Uterus (tissue), 3 donors: ENCODE measurements at regions not wholly inside any gene's neighbourhood (a gene's known extent, or its start where the extent isn't known, plus 50 kb on each side); places are given as distances from the start of the nearest gene placed in this dataset.
"Not testable (repeated sequence)": the region's sequence is repeated elsewhere in the genome, so short reads cannot be mapped to it uniquely, and the experiment has no call there.

Source experiments
- DNase-seq, 2 donors: peaks; one replicate each; pipeline ENCODE4 v3.0.0-alpha.2; 2019 to 2020
- H3K27ac ChIP-seq, 2 donors: fragments of 200-600 bp; sonication (generic); 1 replicate in 1 of 2; 2 replicates in 1 of 2; pipeline ENCODE4 v1.5.1; 2016 to 2018
- H3K27me3 ChIP-seq, 2 donors: fragments of 200-600 bp; sonication (generic); one replicate each; pipeline ENCODE4 v1.5.1; 2018 to 2019; ENCODE audit warnings: control low read depth in 1 of 2
- H3K36me3 ChIP-seq, 2 donors: fragments of 200-600 bp; sonication (generic); one replicate each; pipeline ENCODE4 v1.5.1; 2019; ENCODE audit warnings: control low read depth in 1 of 2
- H3K4me1 ChIP-seq, 2 donors: fragments of 200-600 bp; sonication (generic); one replicate each; pipeline ENCODE4 v1.5.1; 2018 to 2019; ENCODE audit warnings: control low read depth in 1 of 2
- H3K4me3 ChIP-seq, 2 donors: fragments of 200-600 bp; sonication (generic); 1 replicate in 1 of 2; 2 replicates in 1 of 2; pipeline ENCODE4 v1.5.1; 2018 to 2019; ENCODE audit warnings: mild to moderate bottlenecking in 1 of 2
- H3K9me3 ChIP-seq, 2 donors: fragments of 200-600 bp; sonication (generic); one replicate each; pipeline ENCODE4 v1.5.1; 2019; ENCODE audit warnings: control low read depth in 1 of 2
- intact Hi-C: fragments of 100-400 bp; cut with DNase I; formaldehyde crosslinking; loops from one replicate; pipeline ENCODE4 v1.15.1; 2023; ENCODE audit warnings: low total_unique reads
- TF ChIP-seq, protein P1 (sequence below), 4 experiments: fragments of 200-600 bp in 2 of 4; fragments of 450-650 bp in 2 of 4; sonication (generic) in 2 of 4; IDR thresholded peaks; one replicate each; pipeline ENCODE4 v1.5.1; 2016 to 2019; ENCODE audit warnings: antibody characterized with exemption in 4 of 4, mild to moderate bottlenecking in 2 of 4, moderate library complexity in 1 of 4
- donor health status: DM: yes; HTN: yes; CAD: no.

DNA sequence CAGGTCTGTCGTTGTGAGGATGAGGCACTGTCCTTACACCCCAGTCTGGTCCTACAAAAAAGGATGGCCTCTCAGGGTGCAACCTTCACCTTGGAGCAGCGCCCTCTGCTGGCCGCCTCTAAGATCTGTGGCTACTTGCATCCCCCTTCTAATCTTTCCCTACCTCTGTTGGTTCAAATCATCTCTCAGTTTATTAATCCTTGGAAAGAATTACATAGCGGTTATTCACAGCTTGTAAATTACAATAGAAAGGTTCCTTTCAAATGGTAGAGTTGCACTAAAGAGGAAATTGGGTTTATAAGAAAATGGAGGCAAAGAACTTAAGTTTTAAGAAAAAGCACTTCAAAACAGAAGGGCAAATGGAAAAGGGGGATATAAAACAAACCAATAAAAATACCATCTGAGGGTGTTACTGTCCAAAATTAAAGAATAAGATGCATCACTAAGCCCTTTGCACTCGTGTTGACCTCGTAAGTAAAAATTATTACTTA is 102.0 kb upstream of the PLEKHM1 start:
- H3K4me3 ChIP-seq, H3K9me3 ChIP-seq, H3K27me3 ChIP-seq, intact Hi-C loops, H3K4me1 ChIP-seq, H3K36me3 ChIP-seq, H3K27ac ChIP-seq: not testable (repeated sequence)
- DNase-seq, result peak; percentile 49 to 62
- TF ChIP-seq, protein P1, sequence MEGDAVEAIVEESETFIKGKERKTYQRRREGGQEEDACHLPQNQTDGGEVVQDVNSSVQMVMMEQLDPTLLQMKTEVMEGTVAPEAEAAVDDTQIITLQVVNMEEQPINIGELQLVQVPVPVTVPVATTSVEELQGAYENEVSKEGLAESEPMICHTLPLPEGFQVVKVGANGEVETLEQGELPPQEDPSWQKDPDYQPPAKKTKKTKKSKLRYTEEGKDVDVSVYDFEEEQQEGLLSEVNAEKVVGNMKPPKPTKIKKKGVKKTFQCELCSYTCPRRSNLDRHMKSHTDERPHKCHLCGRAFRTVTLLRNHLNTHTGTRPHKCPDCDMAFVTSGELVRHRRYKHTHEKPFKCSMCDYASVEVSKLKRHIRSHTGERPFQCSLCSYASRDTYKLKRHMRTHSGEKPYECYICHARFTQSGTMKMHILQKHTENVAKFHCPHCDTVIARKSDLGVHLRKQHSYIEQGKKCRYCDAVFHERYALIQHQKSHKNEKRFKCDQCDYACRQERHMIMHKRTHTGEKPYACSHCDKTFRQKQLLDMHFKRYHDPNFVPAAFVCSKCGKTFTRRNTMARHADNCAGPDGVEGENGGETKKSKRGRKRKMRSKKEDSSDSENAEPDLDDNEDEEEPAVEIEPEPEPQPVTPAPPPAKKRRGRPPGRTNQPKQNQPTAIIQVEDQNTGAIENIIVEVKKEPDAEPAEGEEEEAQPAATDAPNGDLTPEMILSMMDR (IDR thresholded peaks at IDR 0.05), result peak; percentile 56 to 73 (median 64)

DNA sequence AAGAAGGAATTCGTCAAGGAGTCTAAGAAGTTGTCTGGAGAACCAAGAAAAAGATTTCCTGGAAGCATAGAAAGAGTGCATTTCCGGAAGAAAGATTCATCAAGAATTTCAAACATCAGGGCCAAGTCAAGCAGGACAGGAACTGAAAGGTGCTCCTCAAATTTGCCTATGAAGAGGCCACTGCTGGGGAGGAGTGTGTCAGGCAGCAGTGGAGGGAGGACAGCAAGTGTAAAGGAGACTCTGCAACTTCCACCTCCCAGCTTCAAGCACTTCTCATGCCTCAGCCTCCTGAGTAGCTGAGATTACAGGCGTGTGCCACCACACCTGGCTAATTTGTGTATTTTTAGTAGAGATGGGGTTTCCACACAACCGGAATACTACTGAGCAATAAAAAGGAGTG is 105.8 kb upstream of the PLEKHM1 start:
- H3K36me3 ChIP-seq, intact Hi-C loops, H3K9me3 ChIP-seq, DNase-seq, H3K27me3 ChIP-seq, H3K4me3 ChIP-seq, H3K27ac ChIP-seq, H3K4me1 ChIP-seq: not testable (repeated sequence)

DNA sequence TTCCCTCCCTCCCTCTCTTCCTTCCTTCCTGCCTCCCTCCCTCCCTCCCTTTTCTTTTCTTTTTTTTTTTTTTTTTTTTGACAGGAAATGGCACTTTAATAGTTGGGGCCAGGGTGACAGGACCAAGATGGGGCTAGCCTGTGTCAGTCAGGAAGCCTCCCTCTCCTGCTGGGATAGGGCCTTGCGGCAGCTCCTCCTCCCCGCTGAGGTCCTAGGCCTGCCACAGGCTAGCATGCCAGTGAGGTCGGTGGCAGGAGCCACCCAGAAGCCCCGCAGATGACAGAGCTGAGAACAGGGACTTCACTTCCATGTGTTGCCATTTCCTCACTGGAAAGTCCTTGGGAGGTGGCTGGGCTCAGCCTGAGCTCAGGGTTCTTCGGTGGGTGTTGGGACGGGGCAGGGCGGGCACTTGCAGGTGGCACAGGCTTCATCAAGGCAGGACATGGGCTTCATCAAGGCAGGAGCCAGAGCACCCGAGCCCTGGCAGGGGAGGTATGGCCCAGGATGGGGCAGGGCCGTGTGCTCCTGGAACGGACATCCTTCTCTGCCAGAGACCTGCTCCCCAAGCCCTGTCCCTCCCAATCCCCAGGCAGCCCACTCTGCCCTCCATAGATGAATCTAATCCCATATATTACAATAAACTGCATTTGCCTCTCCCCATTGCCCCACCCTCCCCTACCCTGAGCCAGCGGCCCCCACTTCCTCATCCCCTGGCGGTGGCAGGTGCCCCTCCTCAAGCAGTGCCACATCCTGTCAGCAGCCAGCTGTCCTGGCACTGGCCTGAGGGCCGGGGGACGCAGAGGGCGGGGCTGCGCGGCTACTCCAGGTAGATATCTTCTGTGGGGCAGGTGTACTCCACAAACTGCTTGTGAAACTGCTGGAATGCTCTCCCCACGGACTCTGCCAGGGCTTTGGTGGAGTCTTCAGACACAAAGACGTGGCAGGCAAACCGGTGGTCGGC is 109.8 kb upstream of the PLEKHM1 start:
- H3K27ac ChIP-seq, intact Hi-C loops, H3K27me3 ChIP-seq, DNase-seq, H3K9me3 ChIP-seq, H3K4me1 ChIP-seq, H3K36me3 ChIP-seq, H3K4me3 ChIP-seq: not testable (repeated sequence)

DNA sequence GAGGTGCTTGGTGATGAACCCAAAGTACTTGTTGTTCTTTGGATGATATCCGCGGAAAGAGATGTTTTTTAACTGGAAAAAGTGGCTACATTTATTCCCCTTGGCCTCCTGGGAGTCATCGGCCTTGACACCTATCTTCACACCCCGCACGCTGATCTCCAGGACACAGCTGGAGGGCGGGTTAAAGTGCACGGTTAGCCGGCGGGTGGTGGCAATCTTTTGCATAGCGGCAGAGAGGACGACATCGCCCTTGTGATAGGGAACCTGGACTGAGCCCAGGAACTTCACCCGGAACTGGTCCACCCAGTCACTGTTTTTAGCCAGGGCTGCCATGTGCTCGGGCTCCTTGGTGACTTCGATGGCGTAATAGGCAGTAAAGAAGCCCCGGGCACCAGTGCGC is 110.5 kb upstream of the PLEKHM1 start:
- H3K27me3 ChIP-seq, H3K27ac ChIP-seq, H3K36me3 ChIP-seq, intact Hi-C loops, H3K9me3 ChIP-seq, H3K4me3 ChIP-seq, H3K4me1 ChIP-seq, DNase-seq: not testable (repeated sequence)

DNA sequence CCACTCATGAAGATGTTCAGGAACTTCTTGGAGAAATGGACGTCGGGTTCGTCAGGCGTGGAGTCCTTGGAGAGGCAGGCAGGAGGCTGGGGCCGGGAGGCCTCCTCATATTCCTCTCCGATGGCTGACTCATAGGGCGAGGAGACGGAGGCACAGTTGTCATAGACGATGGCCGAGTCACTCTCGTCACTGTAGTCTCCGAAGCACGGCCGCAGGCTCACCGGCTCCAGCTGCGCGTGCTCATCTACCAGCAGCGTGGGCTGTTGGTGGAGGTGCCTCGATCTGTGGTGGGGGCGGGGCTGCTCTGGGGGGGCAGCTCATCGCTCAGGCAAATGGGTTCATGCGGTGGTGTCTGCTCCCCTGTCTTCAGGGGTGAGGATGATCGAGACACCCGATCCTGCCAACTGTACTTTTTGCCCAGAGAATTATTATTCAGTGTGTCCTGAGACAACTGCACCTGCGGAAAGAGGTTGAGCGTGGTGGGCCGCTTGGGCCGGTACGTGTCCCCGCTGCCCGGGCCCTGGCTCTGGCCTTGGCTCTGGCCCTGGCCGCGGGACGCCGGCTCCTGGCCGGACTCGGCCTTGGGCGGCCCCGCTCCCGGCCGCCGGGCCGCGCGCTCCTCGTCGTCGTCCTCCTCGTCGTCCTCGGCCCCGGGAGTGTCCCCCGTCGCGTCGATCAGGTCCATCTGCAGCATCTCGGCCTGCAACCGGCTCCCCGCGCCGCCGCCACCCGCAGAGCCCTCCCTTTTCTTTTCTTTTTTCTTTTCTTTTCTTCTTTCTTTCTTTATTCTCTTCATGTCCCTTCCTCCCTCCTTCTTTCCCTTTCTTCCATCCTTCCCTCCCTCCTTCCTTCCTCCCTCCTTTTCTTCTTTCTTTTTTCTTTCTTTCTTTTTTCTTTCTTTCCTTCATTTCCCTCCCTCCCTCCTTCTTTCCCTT is 111.4 kb upstream of the PLEKHM1 start:
- H3K4me3 ChIP-seq, H3K36me3 ChIP-seq, H3K4me1 ChIP-seq, intact Hi-C loops, H3K9me3 ChIP-seq, DNase-seq, H3K27ac ChIP-seq, H3K27me3 ChIP-seq: not testable (repeated sequence)

DNA sequence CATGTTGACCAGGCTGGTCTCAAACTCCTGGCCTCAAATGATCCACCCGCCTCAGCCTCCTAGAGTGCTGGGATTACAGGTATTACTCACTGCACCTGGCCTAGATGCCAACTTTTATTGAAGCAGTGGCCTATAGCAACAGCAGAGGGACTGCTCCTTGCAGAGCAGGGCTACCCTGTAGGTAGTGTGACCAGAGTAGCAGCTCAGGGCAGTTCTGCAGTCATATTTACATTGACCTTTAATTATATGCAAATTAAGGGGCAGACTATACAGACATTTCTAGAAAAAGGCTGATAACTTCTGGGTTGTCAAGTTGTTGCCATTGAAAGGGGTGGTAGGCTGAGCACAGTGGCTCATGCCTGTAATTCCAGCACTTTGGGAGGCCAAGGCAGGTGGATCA is 115.2 kb upstream of the PLEKHM1 start:
- H3K4me3 ChIP-seq, H3K27ac ChIP-seq, DNase-seq, H3K9me3 ChIP-seq, intact Hi-C loops, H3K4me1 ChIP-seq, H3K27me3 ChIP-seq, H3K36me3 ChIP-seq: not testable (repeated sequence)

DNA sequence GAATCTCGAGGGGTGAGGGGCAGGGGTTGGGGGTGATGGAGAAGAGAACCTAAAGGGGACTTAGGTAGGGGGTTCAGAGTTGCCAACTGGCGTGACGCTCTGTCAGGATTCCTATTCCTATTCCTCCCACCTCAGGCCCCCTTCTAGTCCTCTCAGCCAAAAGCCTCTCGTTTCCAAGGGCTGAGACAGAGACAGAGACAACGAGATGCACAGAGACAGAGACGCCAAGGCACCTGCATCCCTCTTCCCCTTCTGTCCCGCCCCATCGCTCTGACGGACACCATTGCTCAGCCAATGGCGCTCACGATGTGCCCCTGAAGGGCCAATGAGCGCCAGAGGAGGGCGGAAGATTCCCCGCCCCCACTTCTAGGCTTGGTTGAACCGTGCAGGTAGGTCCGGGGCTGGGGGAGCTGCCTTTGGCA is 129.5 kb upstream of the PLEKHM1 start:
- H3K27me3 ChIP-seq, intact Hi-C loops, H3K36me3 ChIP-seq, H3K9me3 ChIP-seq, H3K4me1 ChIP-seq: not testable (repeated sequence)
- peak overlapping the region; percentile 37 to 64 for H3K4me3 ChIP-seq
- peak; percentile 77 to 85 for DNase-seq
- H3K27ac ChIP-seq, result peak overlapping the region; percentile 4 to 51

DNA sequence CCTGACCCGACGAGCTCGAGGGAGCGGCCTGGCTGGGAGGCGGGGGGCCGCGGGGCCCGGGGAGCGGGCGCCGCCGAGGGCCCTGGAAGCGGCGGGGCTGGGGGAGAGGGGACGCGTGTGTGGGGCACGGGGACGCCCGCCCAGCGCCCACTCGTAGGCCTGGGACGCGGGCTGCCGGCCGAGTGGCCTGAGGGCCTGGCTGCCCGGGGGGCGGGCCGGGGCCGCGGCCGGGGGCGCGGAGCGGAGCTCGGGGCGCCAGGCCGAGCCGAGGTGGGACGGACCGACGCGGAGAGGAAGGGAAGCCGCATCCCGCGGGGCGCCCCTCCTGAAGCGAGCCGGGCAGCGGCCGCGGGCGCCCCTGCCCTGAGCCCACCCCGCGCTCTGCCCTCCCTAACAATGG is 129.9 kb upstream of the PLEKHM1 start:
- H3K9me3 ChIP-seq, H3K36me3 ChIP-seq, H3K4me1 ChIP-seq, H3K27me3 ChIP-seq, intact Hi-C loops: not testable (repeated sequence)
- Histone ChIP-seq H3K4me3 (peak overlapping the region; percentile 37 to 64), H3K27ac (peak overlapping the region; percentile 4 to 51)
- DNase-seq, result peak in 1 of 2 donors; percentile 20

DNA sequence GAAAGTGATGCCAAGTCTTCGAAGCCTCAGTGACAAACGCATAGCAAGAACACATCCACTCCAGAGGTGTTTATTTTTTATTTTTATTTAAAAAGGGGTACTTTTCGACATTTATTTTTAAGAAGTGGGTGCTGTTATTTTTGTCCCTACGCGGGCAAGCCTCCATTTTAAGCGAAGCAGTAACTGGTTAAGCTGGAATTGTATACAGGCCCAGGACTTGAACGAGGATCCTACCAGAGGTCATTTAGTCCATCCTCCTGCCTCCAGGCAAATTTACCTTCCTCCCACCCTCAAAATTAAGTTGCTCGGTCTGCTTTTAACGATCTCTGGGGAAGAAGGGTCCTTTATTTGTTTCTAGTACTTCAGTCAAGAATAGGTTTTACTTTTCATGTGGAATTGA is 130.6 kb upstream of the PLEKHM1 start:
- H3K27ac ChIP-seq, DNase-seq, intact Hi-C loops, H3K36me3 ChIP-seq, H3K27me3 ChIP-seq, H3K9me3 ChIP-seq, H3K4me3 ChIP-seq, H3K4me1 ChIP-seq: not testable (repeated sequence)

DNA sequence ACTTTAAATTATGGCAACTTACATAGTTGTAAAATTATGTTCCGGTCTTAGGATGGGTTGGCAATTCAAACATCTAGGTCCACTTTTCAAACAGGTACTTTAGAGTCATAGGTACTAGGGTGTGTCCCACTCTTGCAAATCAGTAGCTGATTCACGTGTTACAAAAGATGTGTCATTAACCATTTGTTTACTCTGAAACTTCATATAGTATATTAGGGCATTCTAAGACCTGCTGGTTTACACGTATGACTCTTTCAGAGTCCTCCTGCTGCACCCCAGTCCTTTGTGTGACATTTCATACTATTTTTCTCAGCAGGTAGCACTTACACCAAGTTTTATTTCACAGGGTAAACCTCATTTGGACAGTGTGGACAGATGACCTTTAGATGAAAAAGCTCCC is 131.8 kb upstream of the PLEKHM1 start:
- H3K9me3 ChIP-seq, H3K27me3 ChIP-seq, H3K36me3 ChIP-seq, H3K27ac ChIP-seq, H3K4me1 ChIP-seq, DNase-seq, H3K4me3 ChIP-seq, intact Hi-C loops: not testable (repeated sequence)
